ENCODE measurements at regions not wholly inside any gene's neighbourhood (a gene's known extent, or its start where the extent isn't known, plus 50 kb on each side); places are given as distances from the start of the nearest gene placed in this dataset.

GRCh38 chr3:72200332-72200731 is 415.4 kb upstream of the PROK2 start:
- DNase-seq (ENCODE audit: low spot score) = no peak

- DNase-seq (ENCODE audit: low spot score) = no peak
Measured at GRCh38 chr3:72199530-72199929, 414.6 kb upstream of the PROK2 start.

- no peak for DNase-seq (ENCODE audit: low spot score)
Measured at GRCh38 chr3:72196377-72196929, 411.5 kb upstream of the PROK2 start.

GRCh38 chr3:72195895-72196294 is 410.9 kb upstream of the PROK2 start:
- no peak for DNase-seq (ENCODE audit: low spot score)

- DNase-seq (ENCODE audit: low spot score) = no peak
Measured at GRCh38 chr3:72194458-72194857, 409.5 kb upstream of the PROK2 start.

- no peak for DNase-seq (ENCODE audit: low spot score)
Measured at GRCh38 chr3:72193771-72194430, 409.0 kb upstream of the PROK2 start.

- DNase-seq (ENCODE audit: low spot score) = no peak
Measured at GRCh38 chr3:72192572-72192971, 407.6 kb upstream of the PROK2 start.

- DNase-seq (ENCODE audit: low spot score) = no peak
Measured at GRCh38 chr3:72191209-72191960, 406.4 kb upstream of the PROK2 start.

- DNase-seq (ENCODE audit: low spot score) = no peak
Measured at GRCh38 chr3:72190050-72190449, 405.1 kb upstream of the PROK2 start.

- no peak for DNase-seq (ENCODE audit: low spot score)
Measured at GRCh38 chr3:72189339-72189738, 404.4 kb upstream of the PROK2 start.

- DNase-seq (ENCODE audit: low spot score) = no peak
Measured at GRCh38 chr3:72188536-72188935, 403.6 kb upstream of the PROK2 start.

GRCh38 chr3:72187131-72187530 is 402.2 kb upstream of the PROK2 start:
- peak; percentile 53 for DNase-seq (ENCODE audit: low spot score)

- no peak for DNase-seq (ENCODE audit: low spot score)
Measured at GRCh38 chr3:72186400-72186855, 401.5 kb upstream of the PROK2 start.

- peak; percentile 22 for DNase-seq (ENCODE audit: low spot score)
Measured at GRCh38 chr3:72185549-72186399, 400.8 kb upstream of the PROK2 start.

GRCh38 chr3:72183489-72183888 is 398.5 kb upstream of the PROK2 start:
- no peak for DNase-seq (ENCODE audit: low spot score)

- no peak for DNase-seq (ENCODE audit: low spot score)
Measured at GRCh38 chr3:72182206-72182605, 397.3 kb upstream of the PROK2 start.

- DNase-seq (ENCODE audit: low spot score) = no peak
Measured at GRCh38 chr3:72181251-72181650, 396.3 kb upstream of the PROK2 start.

GRCh38 chr3:72180405-72180804 is 395.5 kb upstream of the PROK2 start:
- DNase-seq (ENCODE audit: low spot score) = no peak

- DNase-seq (ENCODE audit: low spot score) = no peak
Measured at GRCh38 chr3:72179107-72179464, 394.1 kb upstream of the PROK2 start.

- DNase-seq (ENCODE audit: low spot score) = no peak
Measured at GRCh38 chr3:72178463-72179106, 393.6 kb upstream of the PROK2 start.

GRCh38 chr3:72177075-72178050 is 392.4 kb upstream of the PROK2 start:
- DNase-seq (ENCODE audit: low spot score) = peak; percentile 16
